Left lung (tissue), 4 donors: ENCODE measurements at regions not wholly inside any gene's neighbourhood (a gene's known extent, or its start where the extent isn't known, plus 50 kb on each side); places are given as distances from the start of the nearest gene placed in this dataset.
"Not testable (repeated sequence)": the region's sequence is repeated elsewhere in the genome, so short reads cannot be mapped to it uniquely, and the experiment has no call there.

Experiments used
- ATAC-seq: fragments of 200-7000 bp; cut with Tn5 transposase; one replicate; pipeline ENCODE4 v1.9.1; 2020; ENCODE audit warnings: moderate library complexity
- DNase-seq, 4 donors: peaks; one replicate each; pipeline ENCODE4 v3.0.0-alpha.2; 2013 to 2020
- H3K27ac ChIP-seq, 2 donors: fragments of 200-600 bp; sonication (generic) in 1 of 2; one replicate each; pipeline versions ENCODE4 v1.5.0 to v1.8.0; 2020 to 2021
- H3K27me3 ChIP-seq, 2 donors: fragments of 200-600 bp; sonication (generic) in 1 of 2; one replicate each; pipeline versions ENCODE4 v1.5.0 to v1.8.0; 2020 to 2021
- H3K36me3 ChIP-seq, 2 donors: fragments of 200-600 bp; sonication (generic) in 1 of 2; one replicate each; pipeline versions ENCODE4 v1.5.0 to v1.8.0; 2020 to 2021
- H3K4me1 ChIP-seq, 2 donors: fragments of 200-600 bp; one replicate each; pipeline ENCODE4 v1.8.0; 2021
- H3K4me3 ChIP-seq, 2 donors: fragments of 200-600 bp; sonication (generic) in 1 of 2; one replicate each; pipeline versions ENCODE4 v1.5.0 to v1.8.0; 2020 to 2021; ENCODE audit warnings: mild to moderate bottlenecking in 1 of 2
- H3K9me3 ChIP-seq, 2 donors: fragments of 200-600 bp; sonication (generic) in 1 of 2; one replicate each; pipeline versions ENCODE4 v1.5.0 to v1.8.0; 2020 to 2021
- CTCF ChIP-seq, 2 donors: fragments of 200-600 bp; sonication (generic) in 1 of 2; IDR thresholded peaks; one replicate each; pipeline versions ENCODE4 v1.5.0 to v1.8.0; 2021; ENCODE audit warnings: antibody characterized with exemption in 2 of 2
- intact Hi-C, 2 donors: fragments of 100-400 bp; cut with DNase I; formaldehyde crosslinking; loops; one replicate each; pipeline versions ENCODE4 v1.11.2 to v1.14.2; 2022
- donor health status: DM: no; HTN: yes; CAD: no.
- donor health status: DM: no; HTN: no; CAD: no.

- DNase-seq (no peak), ATAC-seq (no peak)
- Histone ChIP-seq H3K9me3 (no peaks in the 10 kb centered on the region), H3K4me3 (no peak overlapping the region), H3K36me3 (no peaks in the 10 kb centered on the region), H3K4me1 (no peaks in the 10 kb centered on the region), H3K27ac (no peak overlapping the region), H3K27me3 (no peaks in the 10 kb centered on the region)
- intact Hi-C loops: no loop called here
- TF ChIP-seq CTCF (IDR thresholded peaks at IDR 0.05): no peak
Measured at GRCh38 chr14:97994020-97994531, 1196.9 kb downstream of the VRK1 start.

GRCh38 chr14:97995038-97995437 lies 1197.9 kb downstream of the VRK1 start:
- Histone ChIP-seq H3K4me3 (no peak overlapping the region), H3K36me3 (no peaks in the 10 kb centered on the region), H3K4me1 (no peaks in the 10 kb centered on the region), H3K27me3 (no peaks in the 10 kb centered on the region), H3K9me3 (no peaks in the 10 kb centered on the region), H3K27ac (no peak overlapping the region)
- ATAC-seq (no peak), DNase-seq (no peak)
- intact Hi-C loops: no loop called here
- no peak for TF ChIP-seq CTCF (IDR thresholded peaks at IDR 0.05)

GRCh38 chr14:97995531-97995930 lies 1198.3 kb downstream of the VRK1 start:
- Histone ChIP-seq H3K36me3 (no peaks in the 10 kb centered on the region), H3K27ac (no peak overlapping the region), H3K27me3 (no peaks in the 10 kb centered on the region), H3K4me1 (no peaks in the 10 kb centered on the region), H3K4me3 (no peak overlapping the region), H3K9me3 (no peaks in the 10 kb centered on the region)
- ATAC-seq: no peak
- DNase-seq: no peak
- intact Hi-C loops: no loop called here
- no peak for TF ChIP-seq CTCF (IDR thresholded peaks at IDR 0.05)

- Histone ChIP-seq H3K4me1 (no peaks in the 10 kb centered on the region), H3K4me3 (no peak overlapping the region), H3K9me3 (no peaks in the 10 kb centered on the region), H3K27me3 (no peaks in the 10 kb centered on the region), H3K27ac (no peak overlapping the region), H3K36me3 (no peaks in the 10 kb centered on the region)
- no peak for ATAC-seq
- no peak for TF ChIP-seq CTCF (IDR thresholded peaks at IDR 0.05)
- DNase-seq: no peak
- intact Hi-C loops: no loop called here
Measured at GRCh38 chr14:98006008-98006407, 1208.8 kb downstream of the VRK1 start.

- no peak for TF ChIP-seq CTCF (IDR thresholded peaks at IDR 0.05)
- no peak overlapping the region for H3K27ac ChIP-seq
- no peaks in the 10 kb centered on the region for H3K9me3 ChIP-seq
- intact Hi-C loops: no loop called here
- no peaks in the 10 kb centered on the region for H3K36me3 ChIP-seq
- ATAC-seq: no peak
- DNase-seq: no peak
- H3K4me1 ChIP-seq: no peaks in the 10 kb centered on the region
- H3K4me3 ChIP-seq: no peak overlapping the region
- H3K27me3 ChIP-seq: no peaks in the 10 kb centered on the region
Measured at GRCh38 chr14:98008381-98009113, 1211.4 kb downstream of the VRK1 start.

- H3K27ac ChIP-seq, H3K4me1 ChIP-seq, H3K4me3 ChIP-seq, intact Hi-C loops, H3K27me3 ChIP-seq, H3K9me3 ChIP-seq, ATAC-seq, DNase-seq, H3K36me3 ChIP-seq: not testable (repeated sequence)
Measured at GRCh38 chr14:98009177-98009576, 1212.0 kb downstream of the VRK1 start.
